Esophagus muscularis mucosa (tissue), 4 donors: ENCODE measurements at regions not wholly inside any gene's neighbourhood (a gene's known extent, or its start where the extent isn't known, plus 50 kb on each side); places are given as distances from the start of the nearest gene placed in this dataset.
A peak's percentile ranks its signal among the peaks of the same experiment; 100 is the strongest.

ENCODE experiments used
- DNase-seq: peaks from one replicate; pipeline ENCODE4 v3.0.0-alpha.2; 2017; ENCODE audit errors: extremely low spot score
- H3K27ac ChIP-seq, 4 donors: fragments of 200-600 bp; sonication (generic); replicated peaks in 1 of 4; 1 replicate in 3 of 4; 2 replicates in 1 of 4; pipeline ENCODE4 v1.5.1; 2016 to 2019; ENCODE audit warnings: mild to moderate bottlenecking in 1 of 4
- H3K27me3 ChIP-seq, 4 donors: fragments of 200-600 bp; sonication (generic); one replicate each; pipeline versions ENCODE4 v1.5.1 to v1.6.0; 2016 to 2019
- H3K36me3 ChIP-seq, 4 donors: fragments of 200-600 bp; sonication (generic); one replicate each; pipeline ENCODE4 v1.5.1; 2016 to 2019
- H3K4me1 ChIP-seq, 4 donors: fragments of 200-600 bp; sonication (generic); one replicate each; pipeline ENCODE4 v1.5.1; 2016 to 2019
- H3K4me3 ChIP-seq, 4 donors: fragments of 200-600 bp; sonication (generic); 1 replicate in 2 of 4; 2 replicates in 2 of 4; pipeline ENCODE4 v1.5.1; 2016 to 2019; ENCODE audit warnings: mild to moderate bottlenecking in 4 of 4, moderate library complexity in 1 of 4
- H3K9me3 ChIP-seq, 4 donors: fragments of 200-600 bp; sonication (generic); 1 replicate in 3 of 4; 2 replicates in 1 of 4; pipeline ENCODE4 v1.5.1; 2016 to 2019
- EP300 ChIP-seq: sonication (generic); formaldehyde crosslinking; IDR thresholded peaks from one replicate; pipeline ENCODE4 v1.6.1; 2017; ENCODE audit warnings: antibody characterized with exemption
- POLR2A ChIP-seq: fragments of 450-650 bp; IDR thresholded peaks from one replicate; pipeline ENCODE4 v1.6.1; 2017; ENCODE audit warnings: antibody characterized with exemption, moderate library complexity, mild to moderate bottlenecking, low read depth
- POLR2AphosphoS5 ChIP-seq, 2 donors: sonication (generic); formaldehyde crosslinking; IDR thresholded peaks; one replicate each; pipeline ENCODE4 v1.6.1; 2017; ENCODE audit warnings: antibody characterized with exemption in 2 of 2
- WGBS: methylation state at CpG from one replicate; pipeline ENCODE4 v1.1.5; 2018; 5-methylcytosine and 5-hydroxymethylcytosine counted together
- intact Hi-C: fragments of 100-400 bp; cut with DNase I; formaldehyde crosslinking; loops from one replicate; pipeline ENCODE4 v1.15.1; 2023
- TF ChIP-seq, protein P1 (sequence below), 3 experiments: fragments of 200-600 bp in 2 of 3; fragments of 450-650 bp in 1 of 3; sonication (generic) in 2 of 3; IDR thresholded peaks; one replicate each; pipeline ENCODE4 v1.5.1; 2017 to 2019; ENCODE audit warnings: antibody characterized with exemption in 3 of 3, mild to moderate bottlenecking in 2 of 3, moderate library complexity in 1 of 3

- 100% methylated on average over 1 of the region's 1 CpG for WGBS
Observed at GRCh38 chr2:59112258-59112657, 871.1 kb upstream of the FANCL start.

GRCh38 chr2:59096973-59097372 lies 855.8 kb upstream of the FANCL start:
- no peaks in the 10 kb centered on the region for H3K27me3 ChIP-seq
- H3K27ac ChIP-seq, result no peak overlapping the region
- H3K9me3 ChIP-seq, result peaks cover 0 to 33% (median 19%) of the 10 kb centered on the region in 4 donors
- intact Hi-C loops, result no loop called here
- WGBS, result 87% methylated on average over 2 of the region's 2 CpGs
- no peak overlapping the region for H3K4me3 ChIP-seq
- no peaks in the 10 kb centered on the region for H3K4me1 ChIP-seq
- no peaks in the 10 kb centered on the region for H3K36me3 ChIP-seq
- peak; percentile 39 for DNase-seq
- no peak for TF ChIP-seq POLR2AphosphoS5 (IDR thresholded peaks at IDR 0.05)

More at GRCh38 chr2:59112258-59112657, 871.1 kb upstream of the FANCL start:
- Histone ChIP-seq H3K4me1 (no peaks in the 10 kb centered on the region), H3K27me3 (no peaks in the 10 kb centered on the region), H3K4me3 (no peak overlapping the region), H3K36me3 (no peaks in the 10 kb centered on the region), H3K9me3 (no peaks in the 10 kb centered on the region), H3K27ac (no peak overlapping the region)
- TF ChIP-seq POLR2AphosphoS5 (IDR thresholded peaks at IDR 0.05) (no peak), EP300 (no peak), POLR2A (no peak)
- TF ChIP-seq, protein P1, sequence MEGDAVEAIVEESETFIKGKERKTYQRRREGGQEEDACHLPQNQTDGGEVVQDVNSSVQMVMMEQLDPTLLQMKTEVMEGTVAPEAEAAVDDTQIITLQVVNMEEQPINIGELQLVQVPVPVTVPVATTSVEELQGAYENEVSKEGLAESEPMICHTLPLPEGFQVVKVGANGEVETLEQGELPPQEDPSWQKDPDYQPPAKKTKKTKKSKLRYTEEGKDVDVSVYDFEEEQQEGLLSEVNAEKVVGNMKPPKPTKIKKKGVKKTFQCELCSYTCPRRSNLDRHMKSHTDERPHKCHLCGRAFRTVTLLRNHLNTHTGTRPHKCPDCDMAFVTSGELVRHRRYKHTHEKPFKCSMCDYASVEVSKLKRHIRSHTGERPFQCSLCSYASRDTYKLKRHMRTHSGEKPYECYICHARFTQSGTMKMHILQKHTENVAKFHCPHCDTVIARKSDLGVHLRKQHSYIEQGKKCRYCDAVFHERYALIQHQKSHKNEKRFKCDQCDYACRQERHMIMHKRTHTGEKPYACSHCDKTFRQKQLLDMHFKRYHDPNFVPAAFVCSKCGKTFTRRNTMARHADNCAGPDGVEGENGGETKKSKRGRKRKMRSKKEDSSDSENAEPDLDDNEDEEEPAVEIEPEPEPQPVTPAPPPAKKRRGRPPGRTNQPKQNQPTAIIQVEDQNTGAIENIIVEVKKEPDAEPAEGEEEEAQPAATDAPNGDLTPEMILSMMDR (IDR thresholded peaks at IDR 0.05), result no peak
- intact Hi-C loops, result no loop called here
- DNase-seq, result no peak

- intact Hi-C loops, result no loop called here
- H3K4me3 ChIP-seq, result no peak overlapping the region
- H3K36me3 ChIP-seq, result no peaks in the 10 kb centered on the region
- TF ChIP-seq POLR2A (no peak), POLR2AphosphoS5 (IDR thresholded peaks at IDR 0.05) (no peak), EP300 (no peak)
- TF ChIP-seq, protein P1 (IDR thresholded peaks at IDR 0.05), result no peak
- H3K4me1 ChIP-seq, result no peaks in the 10 kb centered on the region
- DNase-seq, result no peak
- H3K27me3 ChIP-seq, result no peaks in the 10 kb centered on the region
- peaks cover 0 to 19% (median 15%) of the 10 kb centered on the region in 4 donors for H3K9me3 ChIP-seq
- no peak overlapping the region for H3K27ac ChIP-seq
- 70% methylated on average over 4 of the region's 4 CpGs for WGBS
Observed at GRCh38 chr2:59093571-59093970, 852.4 kb upstream of the FANCL start.

DNA sequence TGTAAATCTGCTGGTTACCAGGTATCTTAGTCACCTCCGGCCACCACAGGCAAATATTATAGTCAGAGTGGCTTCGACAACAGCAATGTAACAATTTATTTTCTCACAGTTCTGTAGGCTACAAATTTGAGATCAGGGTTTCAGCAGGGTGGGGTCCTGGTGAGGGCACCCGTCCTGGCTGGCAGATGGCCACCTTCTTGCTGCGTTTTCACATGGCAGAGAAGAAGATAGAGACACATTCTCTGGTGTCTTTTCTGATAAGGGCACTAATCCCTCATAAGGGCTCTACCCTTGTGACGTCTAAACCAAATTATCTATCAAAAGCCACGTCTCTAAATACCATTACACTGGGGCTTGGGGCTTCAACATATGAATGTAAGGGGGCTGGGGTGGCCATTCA lies 843.2 kb upstream of the FANCL start:
- no peaks in the 10 kb centered on the region for H3K9me3 ChIP-seq
- no peaks in the 10 kb centered on the region for H3K27me3 ChIP-seq
- 67% methylated on average over 6 of the region's 6 CpGs for WGBS
- TF ChIP-seq, protein P1 (IDR thresholded peaks at IDR 0.05), result no peak
- no peak for TF ChIP-seq EP300
- TF ChIP-seq POLR2A, result no peak
- no peak for TF ChIP-seq POLR2AphosphoS5 (IDR thresholded peaks at IDR 0.05)
- H3K4me1 ChIP-seq, result peaks cover 0 to 11% (median 4%) of the 10 kb centered on the region in 4 donors
- DNase-seq, result peak; percentile 24
- H3K4me3 ChIP-seq, result no peak overlapping the region
- H3K27ac ChIP-seq, result no peak overlapping the region
- intact Hi-C loops, result no loop called here
- H3K36me3 ChIP-seq, result no peaks in the 10 kb centered on the region

- intact Hi-C loops, result no loop called here
- DNase-seq, result peak; percentile 78
- no peak overlapping the region for H3K27ac ChIP-seq
- H3K36me3 ChIP-seq, result no peaks in the 10 kb centered on the region
- WGBS, result 65% methylated on average over 4 of the region's 5 CpGs
- H3K4me1 ChIP-seq, result peaks cover 0 to 11% (median 4%) of the 10 kb centered on the region in 4 donors
- TF ChIP-seq EP300 (no peak), POLR2A (no peak), POLR2AphosphoS5 (IDR thresholded peaks at IDR 0.05) (no peak)
- TF ChIP-seq, protein P1 (IDR thresholded peaks at IDR 0.05), result no peak
- no peaks in the 10 kb centered on the region for H3K9me3 ChIP-seq
- no peak overlapping the region for H3K4me3 ChIP-seq
- H3K27me3 ChIP-seq, result no peaks in the 10 kb centered on the region
Observed at GRCh38 chr2:59083075-59083828, 842.1 kb upstream of the FANCL start.
